Vagina (tissue), 2 donors: ENCODE measurements at regions not wholly inside any gene's neighbourhood (a gene's known extent, or its start where the extent isn't known, plus 50 kb on each side); places are given as distances from the start of the nearest gene placed in this dataset.

Experiments used
- CTCF ChIP-seq, 3 experiments: fragments of 450-650 bp in 2 of 3; fragments of 200-600 bp in 1 of 3; sonication (generic) in 1 of 3; IDR thresholded peaks; one replicate each; pipeline ENCODE4 v1.5.1; 2017 to 2019; ENCODE audit warnings: antibody characterized with exemption in 3 of 3, mild to moderate bottlenecking in 2 of 3, moderate library complexity in 2 of 3
- POLR2A ChIP-seq, 2 donors: fragments of 450-650 bp; IDR thresholded peaks; one replicate each; pipeline ENCODE4 v1.6.1; 2017; ENCODE audit warnings: antibody characterized with exemption in 2 of 2, mild to moderate bottlenecking in 2 of 2, moderate library complexity in 2 of 2
- POLR2AphosphoS5 ChIP-seq, 2 donors: sonication (generic); formaldehyde crosslinking; IDR thresholded peaks; one replicate each; pipeline ENCODE4 v1.9.0; 2017; ENCODE audit warnings: antibody characterized with exemption in 2 of 2, mild to moderate bottlenecking in 2 of 2, low read depth in 1 of 2; ENCODE audit not compliant: insufficient read depth in 1 of 2

- TF ChIP-seq CTCF (IDR thresholded peaks at IDR 0.05) (no peak), POLR2AphosphoS5 (IDR thresholded peaks at IDR 0.05; ENCODE audit: insufficient read depth in 1 of 2, low read depth in 1 of 2) (no peak), POLR2A (IDR thresholded peaks at IDR 0.05) (no peak)
Observed at GRCh38 chr5:43889233-43889632, 286.3 kb downstream of the NNT start.
